ENCODE measurements at regions not wholly inside any gene's neighbourhood (a gene's known extent, or its start where the extent isn't known, plus 50 kb on each side); places are given as distances from the start of the nearest gene placed in this dataset.

DNA sequence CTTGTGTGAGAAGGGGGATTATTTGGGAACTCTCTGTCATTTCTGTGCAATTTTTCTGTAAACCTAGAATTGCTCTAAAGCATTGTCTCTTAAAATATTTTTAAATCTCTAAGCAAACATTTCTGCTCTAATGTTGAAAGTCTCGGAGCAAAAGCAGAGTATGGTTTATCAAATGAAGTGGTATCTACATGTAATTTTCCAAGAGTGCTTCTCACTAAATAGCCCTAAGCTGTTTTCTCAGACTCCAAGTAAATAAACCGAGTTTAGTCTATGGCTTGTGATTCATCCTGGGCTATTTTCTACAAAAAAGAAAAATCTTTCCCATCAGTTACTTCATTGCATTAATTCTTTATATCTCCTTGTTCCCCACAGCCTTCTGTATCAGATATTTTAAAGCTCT is 90.8 kb downstream of the METTL4 start:
- H3K4me1 Mint-ChIP-seq (ENCODE audit: low read depth), result no peaks in the 10 kb centered on the region
- peaks cover 33% of the 10 kb centered on the region for H3K27me3 Mint-ChIP-seq
- no peak overlapping the region for H3K4me3 Mint-ChIP-seq
- no peak overlapping the region for H3K27ac Mint-ChIP-seq
- H3K36me3 Mint-ChIP-seq (ENCODE audit: low read depth), result no peaks in the 10 kb centered on the region
- no peaks in the 10 kb centered on the region for H3K9me3 Mint-ChIP-seq

DNA sequence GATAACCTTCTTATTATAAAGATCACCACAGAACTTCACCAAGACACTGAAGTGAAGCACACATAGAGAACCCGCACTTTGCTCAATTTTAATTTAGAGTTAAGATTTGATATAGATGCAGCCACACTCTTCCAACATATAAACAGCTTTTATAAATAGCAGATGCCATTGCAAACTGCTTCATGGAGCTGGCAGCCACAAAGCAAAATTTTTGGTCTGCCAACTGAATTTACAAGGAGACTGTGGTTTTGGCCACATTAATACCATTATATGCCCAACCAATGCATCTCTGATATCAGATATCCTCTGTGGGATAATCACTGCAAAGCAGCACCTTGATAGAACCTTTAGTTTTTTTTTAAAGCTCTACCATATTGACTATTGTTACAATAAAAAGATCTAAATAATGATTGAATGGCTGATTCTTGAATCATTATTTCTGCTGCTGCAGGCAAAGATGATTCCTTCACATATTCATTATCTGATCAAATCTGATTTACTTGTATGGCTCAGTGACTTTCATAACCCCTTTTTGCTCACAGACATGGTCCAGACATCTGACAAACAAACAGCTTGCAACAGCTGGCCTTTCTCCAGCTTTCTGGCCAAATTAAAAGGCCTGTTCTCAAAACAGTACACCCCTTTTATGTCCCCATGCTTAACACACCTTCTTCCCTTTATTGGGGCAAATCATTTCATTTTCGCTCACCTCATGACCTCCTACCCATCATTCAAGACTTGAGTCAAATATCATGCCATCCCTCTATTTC is 88.4 kb downstream of the METTL4 start:
- Mint-ChIP-seq H3K36me3 (ENCODE audit: low read depth) (no peaks in the 10 kb centered on the region), H3K4me1 (ENCODE audit: low read depth) (no peaks in the 10 kb centered on the region), H3K27me3 (peaks cover 46% of the 10 kb centered on the region), H3K4me3 (no peak overlapping the region), H3K9me3 (no peaks in the 10 kb centered on the region), H3K27ac (no peak overlapping the region)

DNA sequence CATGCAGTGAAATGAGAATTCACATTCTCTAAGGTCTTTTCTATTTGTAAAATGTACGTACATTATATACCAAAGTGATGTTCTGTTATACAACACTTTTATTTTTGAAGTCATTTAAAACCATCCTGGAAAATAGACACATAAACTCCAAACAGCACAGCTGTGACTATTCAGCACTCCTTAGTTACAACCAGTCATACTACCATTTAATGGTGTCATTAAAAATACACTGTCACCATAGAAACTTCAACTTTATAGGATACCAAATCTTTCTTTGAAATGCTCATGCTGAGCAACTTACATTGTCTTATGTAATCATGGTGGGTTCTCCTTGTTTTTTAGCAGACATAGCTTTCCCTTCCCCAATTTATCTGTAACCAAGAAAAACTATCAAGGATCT is 85.3 kb downstream of the METTL4 start:
- Mint-ChIP-seq H3K27ac (no peak overlapping the region), H3K36me3 (ENCODE audit: low read depth) (no peaks in the 10 kb centered on the region), H3K27me3 (peaks cover 35% of the 10 kb centered on the region), H3K4me1 (ENCODE audit: low read depth) (no peaks in the 10 kb centered on the region), H3K4me3 (no peak overlapping the region), H3K9me3 (no peaks in the 10 kb centered on the region)

DNA sequence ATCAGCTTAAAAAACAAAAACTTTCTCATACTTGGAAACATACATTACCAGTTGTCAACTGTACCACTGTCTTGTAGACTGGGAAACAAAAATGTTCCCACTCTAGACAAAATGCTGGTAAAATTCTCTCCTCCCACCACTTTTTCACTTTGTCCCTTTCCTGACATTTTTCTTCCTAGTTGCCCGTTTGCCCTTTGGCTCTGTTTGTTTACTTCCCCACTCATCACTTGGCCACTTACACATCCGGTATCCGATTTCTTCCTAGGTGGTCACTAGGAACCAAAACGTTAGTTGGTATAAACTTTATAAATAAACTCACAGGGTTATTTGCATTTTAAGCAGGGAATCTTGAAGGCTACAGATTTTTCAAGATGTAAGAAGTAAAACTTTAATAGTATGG is 84.9 kb downstream of the METTL4 start:
- no peaks in the 10 kb centered on the region for H3K9me3 Mint-ChIP-seq
- H3K4me1 Mint-ChIP-seq (ENCODE audit: low read depth), result no peaks in the 10 kb centered on the region
- peaks cover 33% of the 10 kb centered on the region for H3K27me3 Mint-ChIP-seq
- no peak overlapping the region for H3K4me3 Mint-ChIP-seq
- no peak overlapping the region for H3K27ac Mint-ChIP-seq
- H3K36me3 Mint-ChIP-seq (ENCODE audit: low read depth), result no peaks in the 10 kb centered on the region
